ENCODE measurements at regions not wholly inside any gene's neighbourhood (a gene's known extent, or its start where the extent isn't known, plus 50 kb on each side); places are given as distances from the start of the nearest gene placed in this dataset.
"Not testable (repeated sequence)": the region's sequence is repeated elsewhere in the genome, so short reads cannot be mapped to it uniquely, and the experiment has no call there.

GRCh38 chr1:120357046-120357445 is 57.8 kb upstream of the NBPF8 start:
- H3K4me3 ChIP-seq (ENCODE audit: low read depth, low read length); H3K27me3 ChIP-seq (ENCODE audit: control insufficient read depth, insufficient read depth, low read length); H3K36me3 ChIP-seq (ENCODE audit: control insufficient read depth, insufficient read depth, low read length); DNase-seq (ENCODE audit: low read depth): not testable (repeated sequence)

GRCh38 chr1:120356170-120356569 is 58.7 kb upstream of the NBPF8 start:
- not testable (repeated sequence) for H3K27me3 ChIP-seq (ENCODE audit: control insufficient read depth, insufficient read depth, low read length); H3K36me3 ChIP-seq (ENCODE audit: control insufficient read depth, insufficient read depth, low read length); H3K4me3 ChIP-seq (ENCODE audit: low read depth, low read length); DNase-seq (ENCODE audit: low read depth)

- not testable (repeated sequence) for H3K36me3 ChIP-seq (ENCODE audit: control insufficient read depth, insufficient read depth, low read length); H3K27me3 ChIP-seq (ENCODE audit: control insufficient read depth, insufficient read depth, low read length); DNase-seq (ENCODE audit: low read depth)
- H3K4me3 ChIP-seq (ENCODE audit: low read depth, low read length), result peak overlapping the region; percentile 32
Measured at GRCh38 chr1:120354618-120355184, 60.1 kb upstream of the NBPF8 start.

- not testable (repeated sequence) for DNase-seq (ENCODE audit: low read depth); H3K27me3 ChIP-seq (ENCODE audit: control insufficient read depth, insufficient read depth, low read length); H3K36me3 ChIP-seq (ENCODE audit: control insufficient read depth, insufficient read depth, low read length)
- H3K4me3 ChIP-seq (ENCODE audit: low read depth, low read length), result peak overlapping the region; percentile 34
Measured at GRCh38 chr1:120342231-120343073, 72.4 kb upstream of the NBPF8 start.

GRCh38 chr1:120341756-120342155 is 73.1 kb upstream of the NBPF8 start:
- DNase-seq (ENCODE audit: low read depth), result not testable (repeated sequence)

GRCh38 chr1:120340838-120341751 is 73.7 kb upstream of the NBPF8 start:
- not testable (repeated sequence) for H3K27me3 ChIP-seq (ENCODE audit: control insufficient read depth, insufficient read depth, low read length); DNase-seq (ENCODE audit: low read depth); H3K36me3 ChIP-seq (ENCODE audit: control insufficient read depth, insufficient read depth, low read length)
- peak overlapping the region; percentile 53 for H3K4me3 ChIP-seq (ENCODE audit: low read depth, low read length)

More at GRCh38 chr1:120341756-120342155, 73.1 kb upstream of the NBPF8 start:
- H3K36me3 ChIP-seq (ENCODE audit: control insufficient read depth, insufficient read depth, low read length); H3K27me3 ChIP-seq (ENCODE audit: control insufficient read depth, insufficient read depth, low read length): not testable (repeated sequence)
- peak overlapping the region; percentile 53 for H3K4me3 ChIP-seq (ENCODE audit: low read depth, low read length)

GRCh38 chr1:120315738-120316137 is 99.1 kb upstream of the NBPF8 start:
- not testable (repeated sequence) for H3K4me3 ChIP-seq (ENCODE audit: low read depth, low read length); H3K36me3 ChIP-seq (ENCODE audit: control insufficient read depth, insufficient read depth, low read length); DNase-seq (ENCODE audit: low read depth); H3K27me3 ChIP-seq (ENCODE audit: control insufficient read depth, insufficient read depth, low read length)

GRCh38 chr1:120311930-120312329 is 102.9 kb upstream of the NBPF8 start:
- H3K27me3 ChIP-seq (ENCODE audit: control insufficient read depth, insufficient read depth, low read length); H3K36me3 ChIP-seq (ENCODE audit: control insufficient read depth, insufficient read depth, low read length); H3K4me3 ChIP-seq (ENCODE audit: low read depth, low read length); DNase-seq (ENCODE audit: low read depth): not testable (repeated sequence)

- not testable (repeated sequence) for H3K4me3 ChIP-seq (ENCODE audit: low read depth, low read length); H3K27me3 ChIP-seq (ENCODE audit: control insufficient read depth, insufficient read depth, low read length); H3K36me3 ChIP-seq (ENCODE audit: control insufficient read depth, insufficient read depth, low read length); DNase-seq (ENCODE audit: low read depth)
Measured at GRCh38 chr1:120308940-120309578, 105.8 kb upstream of the NBPF8 start.

GRCh38 chr1:120305046-120305445 is 109.8 kb upstream of the NBPF8 start:
- not testable (repeated sequence) for DNase-seq (ENCODE audit: low read depth); H3K4me3 ChIP-seq (ENCODE audit: low read depth, low read length); H3K27me3 ChIP-seq (ENCODE audit: control insufficient read depth, insufficient read depth, low read length); H3K36me3 ChIP-seq (ENCODE audit: control insufficient read depth, insufficient read depth, low read length)

- not testable (repeated sequence) for H3K4me3 ChIP-seq (ENCODE audit: low read depth, low read length); DNase-seq (ENCODE audit: low read depth); H3K36me3 ChIP-seq (ENCODE audit: control insufficient read depth, insufficient read depth, low read length); H3K27me3 ChIP-seq (ENCODE audit: control insufficient read depth, insufficient read depth, low read length)
Measured at GRCh38 chr1:120304341-120304740, 110.5 kb upstream of the NBPF8 start.

- H3K36me3 ChIP-seq (ENCODE audit: control insufficient read depth, insufficient read depth, low read length); DNase-seq (ENCODE audit: low read depth); H3K4me3 ChIP-seq (ENCODE audit: low read depth, low read length); H3K27me3 ChIP-seq (ENCODE audit: control insufficient read depth, insufficient read depth, low read length): not testable (repeated sequence)
Measured at GRCh38 chr1:120299433-120300057, 115.3 kb upstream of the NBPF8 start.

- H3K27me3 ChIP-seq (ENCODE audit: control insufficient read depth, insufficient read depth, low read length); H3K36me3 ChIP-seq (ENCODE audit: control insufficient read depth, insufficient read depth, low read length); H3K4me3 ChIP-seq (ENCODE audit: low read depth, low read length); DNase-seq (ENCODE audit: low read depth): not testable (repeated sequence)
Measured at GRCh38 chr1:120298487-120298886, 116.3 kb upstream of the NBPF8 start.

Data from kidney epithelial cell (primary cell).